Heart left ventricle (tissue), 16 donors: ENCODE measurements at regions not wholly inside any gene's neighbourhood (a gene's known extent, or its start where the extent isn't known, plus 50 kb on each side); places are given as distances from the start of the nearest gene placed in this dataset.

Experiments
- ATAC-seq, 4 donors: fragments of 200-7000 bp; cut with Tn5 transposase; one replicate each; pipeline ENCODE4 v1.9.1; 2020 to 2022; ENCODE audit warnings: moderate library complexity in 4 of 4, mild to moderate bottlenecking in 3 of 4, moderate number of reproducible peaks in 1 of 4
- DNase-seq, 5 donors: peaks; one replicate each; pipeline ENCODE4 v3.0.0-alpha.2; 2020
- H3K27ac ChIP-seq, 12 donors: fragments of 200-600 bp; sonication (generic) in 4 of 12; one replicate each; pipeline versions ENCODE4 v1.5.0 to v1.8.0; 2016 to 2022; ENCODE audit warnings: mild to moderate bottlenecking in 2 of 12
- H3K27me3 ChIP-seq, 9 donors: fragments of 200-600 bp; sonication (generic) in 2 of 9; one replicate each; pipeline versions ENCODE4 v1.5.1 to v1.8.0; 2016 to 2022; ENCODE audit warnings: mild to moderate bottlenecking in 3 of 9
- H3K36me3 ChIP-seq, 9 donors: fragments of 200-600 bp; sonication (generic) in 2 of 9; one replicate each; pipeline versions ENCODE4 v1.5.0 to v1.8.0; 2018 to 2022; ENCODE audit warnings: mild to moderate bottlenecking in 2 of 9
- H3K4me1 ChIP-seq, 12 donors: fragments of 200-600 bp; sonication (generic) in 4 of 12; one replicate each; pipeline versions ENCODE4 v1.5.0 to v1.8.0; 2016 to 2022; ENCODE audit warnings: mild to moderate bottlenecking in 3 of 12
- H3K4me3 ChIP-seq, 12 donors: fragments of 200-600 bp; sonication (generic) in 4 of 12; one replicate each; pipeline versions ENCODE4 v1.5.0 to v1.8.0; 2017 to 2022; ENCODE audit warnings: mild to moderate bottlenecking in 9 of 12, moderate library complexity in 4 of 12
- H3K9me3 ChIP-seq, 12 donors: fragments of 200-600 bp; sonication (generic) in 4 of 12; one replicate each; pipeline versions ENCODE4 v1.5.0 to v1.8.0; 2016 to 2022; ENCODE audit warnings: mild to moderate bottlenecking in 1 of 12
- POLR2A ChIP-seq, 2 donors: fragments of 450-650 bp; IDR thresholded peaks; one replicate each; pipeline ENCODE4 v1.6.1; 2017; ENCODE audit warnings: antibody characterized with exemption in 2 of 2, mild to moderate bottlenecking in 2 of 2, moderate library complexity in 2 of 2
- WGBS, 4 donors: extraction: QIAGEN DNeasy Blood & Tissue Kit in 2 of 4; methylation state at CpG; one replicate each; pipeline versions ENCODE4 v1.1.5 to v1.1.7; 2013 to 2018; 5-methylcytosine and 5-hydroxymethylcytosine counted together
- intact Hi-C, 10 donors: fragments of 100-400 bp; cut with DNase I; formaldehyde crosslinking; loops; one replicate each; pipeline versions ENCODE4 v1.11.1 to v1.14.2; 2022
- TF ChIP-seq, protein P1 (sequence below), 12 donors: fragments of 200-600 bp; sonication (generic) in 4 of 12; IDR thresholded peaks; one replicate each; pipeline versions ENCODE4 v1.5.0 to v1.8.0; 2018 to 2022; ENCODE audit warnings: antibody characterized with exemption in 12 of 12, mild to moderate bottlenecking in 5 of 12
- donor health status: ischemic (EF 13 %, LVEDD 7.1; RV severe dilation, severe dysfunction).
- donor health status: healthy with polysubstance abuse.
- donor health status: DM: no; HTN: yes; CAD: no.
- donor health status: DM: no; HTN: no; CAD: no.
- donor health status: ischemic (EF 25% LVEDD 6.9; RV normal size, moderate dysfunction).
- donor health status: ischemic (EF 25% LVEDD 5.7; RV mildly dilated, moderate dysfunction).
- donor health status: healthy.
- donor health status: DM: yes; HTN: yes; CAD: no.
- donor health status: ischemic (EF 35%, LVEDD 5.7; RV mildly dilated, moderate dysfunction).
- donor health status: nonischemic (EF 11% LVEDD 7.7; RV severe dilation, severe dysfunction).
- donor health status: DM: yes; HTN: yes; CAD: no.
- donor health status: PGD.
- donor health status: ischemic (EF 29% LVEDD 5.4; RV normal size, mild dysfunction).
- donor health status: nonischemic (EF 23%, LVEDD 6.1; RV moderate dilation, normal function).

- Histone ChIP-seq H3K4me3 (no peak overlapping the region), H3K4me1 (no peaks in the 10 kb centered on the region), H3K27me3 (peaks cover 0 to 2% (median 0%) of the 10 kb centered on the region in 9 donors), H3K9me3 (peaks cover 0 to 17% (median 0%) of the 10 kb centered on the region in 12 donors), H3K27ac (no peak overlapping the region), H3K36me3 (no peaks in the 10 kb centered on the region)
- ATAC-seq (no peak), DNase-seq (no peak)
- no peak for TF ChIP-seq POLR2A (IDR thresholded peaks at IDR 0.05)
- TF ChIP-seq, protein P1, sequence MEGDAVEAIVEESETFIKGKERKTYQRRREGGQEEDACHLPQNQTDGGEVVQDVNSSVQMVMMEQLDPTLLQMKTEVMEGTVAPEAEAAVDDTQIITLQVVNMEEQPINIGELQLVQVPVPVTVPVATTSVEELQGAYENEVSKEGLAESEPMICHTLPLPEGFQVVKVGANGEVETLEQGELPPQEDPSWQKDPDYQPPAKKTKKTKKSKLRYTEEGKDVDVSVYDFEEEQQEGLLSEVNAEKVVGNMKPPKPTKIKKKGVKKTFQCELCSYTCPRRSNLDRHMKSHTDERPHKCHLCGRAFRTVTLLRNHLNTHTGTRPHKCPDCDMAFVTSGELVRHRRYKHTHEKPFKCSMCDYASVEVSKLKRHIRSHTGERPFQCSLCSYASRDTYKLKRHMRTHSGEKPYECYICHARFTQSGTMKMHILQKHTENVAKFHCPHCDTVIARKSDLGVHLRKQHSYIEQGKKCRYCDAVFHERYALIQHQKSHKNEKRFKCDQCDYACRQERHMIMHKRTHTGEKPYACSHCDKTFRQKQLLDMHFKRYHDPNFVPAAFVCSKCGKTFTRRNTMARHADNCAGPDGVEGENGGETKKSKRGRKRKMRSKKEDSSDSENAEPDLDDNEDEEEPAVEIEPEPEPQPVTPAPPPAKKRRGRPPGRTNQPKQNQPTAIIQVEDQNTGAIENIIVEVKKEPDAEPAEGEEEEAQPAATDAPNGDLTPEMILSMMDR (IDR thresholded peaks at IDR 0.05): no peak
- intact Hi-C loops: no loop called here
- WGBS, 4 donors: 35 to 58% (median 39%) methylated on average over 1 of the region's 1 CpG
Measured at GRCh38 chr9:78158286-78158685, 77.6 kb upstream of the CEP78 start.

- no peak for DNase-seq
- no peak for TF ChIP-seq POLR2A (IDR thresholded peaks at IDR 0.05)
- TF ChIP-seq, protein P1 (IDR thresholded peaks at IDR 0.05): no peak
- Histone ChIP-seq H3K27me3 (no peaks in the 10 kb centered on the region), H3K36me3 (no peaks in the 10 kb centered on the region), H3K27ac (no peak overlapping the region), H3K4me1 (no peaks in the 10 kb centered on the region), H3K9me3 (peaks cover 0 to 4% (median 0%) of the 10 kb centered on the region in 12 donors), H3K4me3 (no peak overlapping the region)
- 95 to 98% (median 97%) methylated on average over 20 of the region's 20 CpGs for WGBS, 4 donors
- intact Hi-C loops: no loop called here
- no peak for ATAC-seq
Measured at GRCh38 chr9:78150983-78151356, 84.9 kb upstream of the CEP78 start.

DNA sequence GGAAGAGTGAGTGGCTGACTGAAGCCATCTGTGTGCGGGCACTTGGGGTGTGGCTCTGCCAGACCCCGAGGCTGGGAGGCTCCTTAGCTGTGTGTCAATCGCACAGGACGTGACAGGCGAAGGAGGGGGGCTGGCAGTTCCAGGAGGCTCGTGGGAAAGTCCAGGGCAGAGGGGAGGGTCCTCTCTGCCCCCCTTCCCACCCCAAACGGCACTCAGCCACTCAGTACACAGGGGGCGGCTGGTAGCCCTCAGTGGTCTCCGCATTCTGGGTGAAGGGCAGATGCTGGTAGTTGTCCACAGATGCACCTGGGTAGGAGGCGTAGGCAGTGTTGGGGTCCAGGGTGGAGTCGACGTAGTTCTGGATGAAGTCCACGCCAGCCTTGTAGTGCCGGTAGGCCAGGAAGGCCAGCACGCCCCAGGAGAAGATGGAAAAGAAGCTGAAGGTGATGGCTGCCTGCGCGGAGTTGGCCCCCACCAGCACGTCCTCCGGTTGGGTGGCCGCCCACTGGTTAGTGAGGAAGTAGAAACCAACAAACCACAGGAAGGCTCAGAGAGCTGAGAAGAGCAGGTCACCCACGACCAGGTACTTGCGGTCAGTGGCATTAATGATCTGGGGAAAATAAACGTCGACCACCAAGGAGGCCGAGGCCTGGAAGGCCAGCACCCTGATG, 85.4 kb upstream of the CEP78 start:
- H3K4me1 ChIP-seq: no peaks in the 10 kb centered on the region
- WGBS, 4 donors: 87 to 92% (median 87%) methylated on average over 24 to 25 of the region's 25 CpGs
- H3K4me3 ChIP-seq: no peak overlapping the region
- DNase-seq (no peak), ATAC-seq (no peak)
- H3K9me3 ChIP-seq: peaks cover 0 to 2% (median 0%) of the 10 kb centered on the region in 12 donors
- H3K27ac ChIP-seq: no peak overlapping the region
- intact Hi-C loops: no loop called here
- no peaks in the 10 kb centered on the region for H3K27me3 ChIP-seq
- TF ChIP-seq, protein P1 (IDR thresholded peaks at IDR 0.05): no peak
- TF ChIP-seq POLR2A (IDR thresholded peaks at IDR 0.05): no peak
- H3K36me3 ChIP-seq: no peaks in the 10 kb centered on the region

DNA sequence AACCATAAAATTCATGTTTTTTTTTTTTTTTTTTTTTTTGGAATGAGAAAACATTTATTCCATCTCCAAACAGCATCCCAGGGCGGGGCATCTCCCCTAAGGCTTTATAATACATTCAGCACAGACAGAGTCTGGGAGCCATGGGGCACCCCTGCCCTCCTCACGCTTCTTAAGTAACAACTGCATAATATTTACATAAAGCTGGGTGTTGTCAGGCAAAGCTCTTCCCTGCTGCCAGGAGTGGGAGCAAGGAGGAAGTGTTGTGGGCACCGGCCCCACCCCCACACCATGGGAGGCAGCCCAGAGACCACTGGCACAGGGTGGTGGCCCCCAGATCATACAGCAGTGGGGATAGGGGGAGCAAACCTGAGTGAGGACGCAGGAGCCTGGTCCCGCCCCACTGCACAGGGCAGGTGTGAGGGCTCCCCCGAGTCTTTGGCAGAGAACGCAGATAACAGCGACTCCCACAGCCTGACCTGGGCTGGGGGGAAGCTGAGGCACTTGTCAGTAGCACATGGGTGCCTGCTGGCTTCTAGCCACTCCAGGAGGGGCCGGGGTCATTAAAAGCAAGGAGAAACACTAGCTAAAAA, 86.1 kb upstream of the CEP78 start:
- DNase-seq: no peak

More for the DNA sequence above, 86.1 kb upstream of the CEP78 start:
- intact Hi-C loops: no loop called here
- Histone ChIP-seq H3K27me3 (no peaks in the 10 kb centered on the region), H3K36me3 (no peaks in the 10 kb centered on the region), H3K27ac (no peak overlapping the region), H3K4me3 (no peak overlapping the region), H3K4me1 (peaks cover 0 to 3% (median 0%) of the 10 kb centered on the region in 12 donors), H3K9me3 (no peaks in the 10 kb centered on the region)
- 56 to 73% (median 70%) methylated on average over 5 to 9 of the region's 9 CpGs for WGBS, 4 donors
- TF ChIP-seq, protein P1 (IDR thresholded peaks at IDR 0.05): no peak
- TF ChIP-seq POLR2A (IDR thresholded peaks at IDR 0.05): no peak
- ATAC-seq: no peak
